Fibroblast of skin of right biceps (primary cell): ENCODE measurements at regions not wholly inside any gene's neighbourhood (a gene's known extent, or its start where the extent isn't known, plus 50 kb on each side); places are given as distances from the start of the nearest gene placed in this dataset.

Experiments used
- DNase-seq: peaks from one replicate; pipeline ENCODE4 v3.0.0-alpha.2; 2013

GRCh38 chr10:117492504-117492903 is 50.0 kb upstream of the EMX2 start:
- peak; percentile 55 for DNase-seq

GRCh38 chr10:117488004-117488403 is 54.5 kb upstream of the EMX2 start:
- no peak for DNase-seq

GRCh38 chr10:117486606-117487005 is 55.9 kb upstream of the EMX2 start:
- DNase-seq = no peak

- DNase-seq = no peak
Measured at GRCh38 chr10:117483056-117483590, 59.4 kb upstream of the EMX2 start.

- peak; percentile 50 for DNase-seq
Measured at GRCh38 chr10:117481011-117481410, 61.5 kb upstream of the EMX2 start.

- DNase-seq = no peak
Measured at GRCh38 chr10:117480097-117480496, 62.4 kb upstream of the EMX2 start.

GRCh38 chr10:117477961-117478670 is 64.4 kb upstream of the EMX2 start:
- DNase-seq = peak; percentile 96

GRCh38 chr10:117477211-117477947 is 65.2 kb upstream of the EMX2 start:
- DNase-seq = no peak

- peak; percentile 37 for DNase-seq
Measured at GRCh38 chr10:117476716-117477115, 65.8 kb upstream of the EMX2 start.

GRCh38 chr10:117476281-117476680 is 66.3 kb upstream of the EMX2 start:
- DNase-seq = peak; percentile 61

- no peak for DNase-seq
Measured at GRCh38 chr10:117472872-117473271, 69.7 kb upstream of the EMX2 start.

GRCh38 chr10:117471344-117471874 is 71.1 kb upstream of the EMX2 start:
- DNase-seq = no peak

- no peak for DNase-seq
Measured at GRCh38 chr10:117470733-117471132, 71.8 kb upstream of the EMX2 start.

GRCh38 chr10:117468665-117469064 is 73.9 kb upstream of the EMX2 start:
- no peak for DNase-seq

- DNase-seq = no peak
Measured at GRCh38 chr10:117464176-117464575, 78.4 kb upstream of the EMX2 start.

GRCh38 chr10:117463545-117463920 is 79.0 kb upstream of the EMX2 start:
- DNase-seq = peak; percentile 81

GRCh38 chr10:117462816-117463544 is 79.6 kb upstream of the EMX2 start:
- DNase-seq = peak; percentile 40

GRCh38 chr10:117462424-117462792 is 80.1 kb upstream of the EMX2 start:
- peak; percentile 70 for DNase-seq

GRCh38 chr10:117461766-117462423 is 80.7 kb upstream of the EMX2 start:
- peak; percentile 98 for DNase-seq

- peak; percentile 91 for DNase-seq
Measured at GRCh38 chr10:117460846-117461765, 81.4 kb upstream of the EMX2 start.

- no peak for DNase-seq
Measured at GRCh38 chr10:117458571-117458970, 83.3 kb upstream of the PDZD8 start.

- DNase-seq = no peak
Measured at GRCh38 chr10:117457932-117458331, 82.7 kb upstream of the PDZD8 start.
